IMR-90 (cell line): ENCODE measurements at regions not wholly inside any gene's neighbourhood (a gene's known extent, or its start where the extent isn't known, plus 50 kb on each side); places are given as distances from the start of the nearest gene placed in this dataset.

Experiments
- ATAC-seq: fragments of 200-7000 bp; cut with Tn5 transposase; 2 replicates; pipeline ENCODE4 v1.9.1; 2020; ENCODE audit warnings: low read depth, mild to moderate bottlenecking, moderate library complexity
- BruUV-seq: library from RNA; stranded (reverse); fragments of 400-500 nt; replicated peaks from 2 replicates; lab custom pipeline; 2021; lab: Mats Ljungman, UMichigan
- CTCF ChIA-PET: fragments of 300-600 bp; formaldehyde crosslinking; extraction: SDS; loops from one replicate; lab custom pipeline; 2021; ENCODE audit warnings: antibody characterized with exemption; lab: Yijun Ruan, JAX
- POLR2A ChIA-PET: fragments of 300-600 bp; sonication (Branson Sonifier 250); formaldehyde crosslinking; loops from one replicate; lab custom pipeline; 2022; ENCODE audit warnings: antibody characterized with exemption; ENCODE audit not compliant: unreplicated experiment; lab: Charles Lee
- DNase-seq: peaks from one replicate; pipeline ENCODE4 v3.0.0; 2013
- H2AFZ ChIP-seq: replicated peaks from 2 replicates; pipeline ENCODE3; 2013; ENCODE audit warnings: low read length, mild to moderate bottlenecking; ENCODE audit not compliant: poor library complexity
- H2AK5ac ChIP-seq: 2 replicates; pipeline ENCODE4 v1.6.1; 2013; ENCODE audit warnings: low read depth, low read length, inconsistent platforms
- H2AK9ac ChIP-seq: replicated peaks from 2 replicates; pipeline ENCODE3; 2013; ENCODE audit warnings: mild to moderate bottlenecking, low read depth, low read length, moderate library complexity; ENCODE audit not compliant: poor library complexity
- H2BK120ac ChIP-seq: 2 replicates; pipeline ENCODE4 v1.6.1; 2013; ENCODE audit warnings: low read depth, low read length, inconsistent platforms
- H2BK15ac ChIP-seq: 3 replicates; pipeline ENCODE4 v1.6.1; 2013; ENCODE audit warnings: low read depth, low read length, inconsistent platforms
- H2BK20ac ChIP-seq: 2 replicates; pipeline ENCODE4 v1.6.1; 2013; ENCODE audit warnings: low read depth, mild to moderate bottlenecking, inconsistent platforms, low read length, moderate library complexity
- H2BK5ac ChIP-seq: 2 replicates; pipeline ENCODE4 v1.6.1; 2013; ENCODE audit warnings: mild to moderate bottlenecking, low read depth, low read length, inconsistent platforms; ENCODE audit not compliant: poor library complexity, severe bottlenecking
- H3K14ac ChIP-seq: replicated peaks from 2 replicates; pipeline ENCODE4 v1.6.1; 2013; ENCODE audit warnings: low read depth, low read length, inconsistent platforms
- H3K18ac ChIP-seq: 2 replicates; pipeline ENCODE4 v1.6.1; 2013; ENCODE audit warnings: low read depth, low read length, control low read depth
- H3K23ac ChIP-seq: 2 replicates; pipeline ENCODE4 v1.6.1; 2013; ENCODE audit warnings: low read depth, low read length, inconsistent platforms
- H3K27ac ChIP-seq: 2 replicates; pipeline ENCODE4 v1.5.1; 2013; ENCODE audit warnings: mild to moderate bottlenecking, control low read depth, low read length; ENCODE audit not compliant: insufficient read depth
- H3K27me3 ChIP-seq: 2 replicates; pipeline ENCODE4 v1.6.1; 2013; ENCODE audit warnings: low read length; ENCODE audit not compliant: control insufficient read depth, insufficient read depth
- H3K36me3 ChIP-seq: 2 replicates; pipeline ENCODE4 v1.6.1; 2013; ENCODE audit warnings: low read length, mixed read lengths; ENCODE audit not compliant: control insufficient read depth, insufficient read depth
- H3K4ac ChIP-seq: 2 replicates; pipeline ENCODE4 v1.6.1; 2013; ENCODE audit warnings: low read depth, low read length, inconsistent platforms
- H3K4me1 ChIP-seq: 2 replicates; pipeline ENCODE4 v1.6.1; 2013; ENCODE audit warnings: low read length, mixed read lengths; ENCODE audit not compliant: control insufficient read depth, insufficient read depth
- H3K4me2 ChIP-seq: 2 replicates; pipeline ENCODE4 v1.6.1; 2013; ENCODE audit warnings: low read depth, mild to moderate bottlenecking, control low read depth, low read length, moderate library complexity
- H3K4me3 ChIP-seq: 2 replicates; pipeline ENCODE4 v1.5.1; 2013; ENCODE audit warnings: low read depth, mild to moderate bottlenecking, control low read depth, low read length, moderate library complexity; ENCODE audit not compliant: insufficient read depth
- H3K56ac ChIP-seq: 2 replicates; pipeline ENCODE4 v1.6.1; 2013; ENCODE audit warnings: low read length, inconsistent platforms; ENCODE audit not compliant: insufficient read depth; ENCODE audit errors: extremely low read depth
- H3K79me1 ChIP-seq, 2 experiments: 2 replicates each; pipeline ENCODE4 v1.6.1; 2013; ENCODE audit warnings: low read length in 2 of 2, inconsistent platforms in 1 of 2, low read depth in 1 of 2
- H3K9ac ChIP-seq: 2 replicates; pipeline ENCODE4 v1.6.1; 2013; ENCODE audit warnings: low read depth, low read length, control low read depth
- H3K9me1 ChIP-seq: 2 replicates; pipeline ENCODE4 v1.6.1; 2013; ENCODE audit warnings: low read length, inconsistent platforms; ENCODE audit not compliant: insufficient read depth
- H3K9me3 ChIP-seq: 2 replicates; pipeline ENCODE4 v1.6.1; 2013; ENCODE audit warnings: low read length; ENCODE audit not compliant: control insufficient read depth, insufficient read depth
- H4K20me1 ChIP-seq: 2 replicates; pipeline ENCODE4 v1.6.1; 2013; ENCODE audit warnings: low read length, inconsistent platforms; ENCODE audit not compliant: insufficient read depth
- H4K5ac ChIP-seq: 2 replicates; pipeline ENCODE4 v1.6.1; 2013; ENCODE audit warnings: mild to moderate bottlenecking, low read depth, low read length, control low read depth
- H4K8ac ChIP-seq, 2 experiments: 2 replicates each; pipeline ENCODE4 v1.6.1; 2013; ENCODE audit warnings: low read depth in 2 of 2, low read length in 2 of 2, control low read depth in 1 of 2, inconsistent platforms in 1 of 2
- H4K91ac ChIP-seq: 2 replicates; pipeline ENCODE4 v1.6.1; 2013; ENCODE audit warnings: low read depth, low read length, inconsistent platforms; ENCODE audit not compliant: insufficient read depth
- CEBPB ChIP-seq: IDR thresholded peaks from 2 replicates; pipeline ENCODE4 v1.6.1; 2012; ENCODE audit warnings: low read depth, low read length, improper control_type of control experiment
- FOS ChIP-seq: fragments of 150-350 bp; IDR thresholded peaks from 2 replicates; pipeline ENCODE4 v1.6.1; 2016; ENCODE audit warnings: low read depth, low read length
- MAFK ChIP-seq: IDR thresholded peaks from 2 replicates; pipeline ENCODE4 v1.6.1; 2012; ENCODE audit warnings: low read depth, low read length, improper control_type of control experiment
- NFE2L2 ChIP-seq: fragments of 150-350 bp; IDR thresholded peaks from 2 replicates; pipeline ENCODE4 v1.6.1; 2016; ENCODE audit warnings: low read depth, mild to moderate bottlenecking, low read length
- RCOR1 ChIP-seq: IDR thresholded peaks from 2 replicates; pipeline ENCODE4 v1.6.1; 2012; ENCODE audit warnings: mild to moderate bottlenecking, low read length, improper control_type of control experiment; ENCODE audit not compliant: insufficient replicate concordance
- WGBS, 2 experiments: methylation state at CpG; one replicate each; pipeline versions ENCODE4 v1.1.5 to v1.1.7; 2013; ENCODE audit warnings: missing lambda C conversion rate in 2 of 2; ENCODE audit not compliant: insufficient read length in 1 of 2; ENCODE audit errors: extremely low coverage in 2 of 2; 5-methylcytosine and 5-hydroxymethylcytosine counted together
- dilution Hi-C: fragments of 300-500 bp; cut with HindIII; formaldehyde crosslinking; loops from one replicate; pipeline ENCODE4 v1.14.3; 2018; ENCODE audit warnings: low sequenced_read_pairs; ENCODE audit not compliant: unreplicated experiment
- in situ Hi-C: fragments of 300-500 bp; cut with MboI; formaldehyde crosslinking; loops from 3 replicates; pipeline ENCODE4 v1.14.3; 2019; ENCODE audit warnings: low sequenced_read_pairs, inconsistent platforms, mixed read lengths
- intact Hi-C: fragments of 100-400 bp; cut with micrococcal nuclease; formaldehyde crosslinking; loops from 2 replicates; pipeline ENCODE4 v1.10.0; 2022
- TF ChIP-seq, protein P1 (sequence below): fragments of 150-350 bp; IDR thresholded peaks from 2 replicates; pipeline ENCODE4 v1.6.1; 2017; ENCODE audit warnings: mild to moderate bottlenecking, antibody characterized with exemption, low read length, low read depth

DNA sequence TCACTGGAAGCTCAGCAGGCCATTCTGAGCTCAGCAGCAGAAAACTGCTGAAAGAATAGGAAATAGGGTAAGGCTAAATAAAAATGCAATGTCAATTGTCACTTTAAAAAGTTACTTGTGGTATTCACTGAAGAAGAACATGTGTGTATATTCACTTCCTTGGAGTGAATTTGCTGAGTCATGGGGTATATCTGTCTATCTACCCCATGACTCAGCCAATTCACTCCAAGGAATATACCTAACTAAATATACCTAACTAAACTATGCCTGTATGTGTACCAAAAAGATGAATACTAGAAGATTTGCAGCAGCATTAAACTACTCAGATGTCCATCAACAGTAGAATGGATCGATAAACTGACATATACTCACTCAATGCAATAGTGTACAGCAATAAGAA lies 69.5 kb upstream of the KCNAB1 start:
- intact Hi-C loops (no loop called here), in situ Hi-C loops (no loop called here), dilution Hi-C loops (no loop called here)
- Histone ChIP-seq H3K14ac (no peak overlapping the region), H3K9ac (no peak overlapping the region), H2BK5ac (no peak overlapping the region), H4K8ac (no peak overlapping the region), H2AFZ (no peak overlapping the region), H3K27me3 (no peaks in the 10 kb centered on the region), H4K91ac (no peak overlapping the region), H3K4me2 (no peak overlapping the region), H3K4me3 (no peak overlapping the region), H2BK20ac (no peak overlapping the region), H3K4ac (no peak overlapping the region), H3K9me3 (no peaks in the 10 kb centered on the region), H2AK5ac (no peak overlapping the region), H2BK15ac (no peak overlapping the region), H4K20me1 (no peaks in the 10 kb centered on the region), H2AK9ac (no peak overlapping the region), H3K23ac (no peak overlapping the region), H3K56ac (no peak overlapping the region), H3K79me1 (no peaks in the 10 kb centered on the region), H4K5ac (no peak overlapping the region), H3K9me1 (no peaks in the 10 kb centered on the region), H3K4me1 (no peaks in the 10 kb centered on the region), H3K27ac (no peak overlapping the region), H2BK120ac (no peak overlapping the region), H3K36me3 (no peaks in the 10 kb centered on the region), H3K18ac (no peak overlapping the region)
- no TSS peak for BruUV-seq
- POLR2A ChIA-PET: no interaction called here
- no CpG with 5 or more reads among the region's 1 CpG for WGBS, 2 experiments
- TF ChIP-seq MAFK (peak; percentile 79), FOS (no peak), NFE2L2 (peak; percentile 94), CEBPB (no peak), RCOR1 (no peak)
- TF ChIP-seq, protein P1, sequence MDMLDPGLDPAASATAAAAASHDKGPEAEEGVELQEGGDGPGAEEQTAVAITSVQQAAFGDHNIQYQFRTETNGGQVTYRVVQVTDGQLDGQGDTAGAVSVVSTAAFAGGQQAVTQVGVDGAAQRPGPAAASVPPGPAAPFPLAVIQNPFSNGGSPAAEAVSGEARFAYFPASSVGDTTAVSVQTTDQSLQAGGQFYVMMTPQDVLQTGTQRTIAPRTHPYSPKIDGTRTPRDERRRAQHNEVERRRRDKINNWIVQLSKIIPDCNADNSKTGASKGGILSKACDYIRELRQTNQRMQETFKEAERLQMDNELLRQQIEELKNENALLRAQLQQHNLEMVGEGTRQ: no peak
- DNase-seq: peak; percentile 4
- CTCF ChIA-PET: no interaction called here
- no peak for ATAC-seq
